GM10248 (cell line): ENCODE measurements at regions not wholly inside any gene's neighbourhood (a gene's known extent, or its start where the extent isn't known, plus 50 kb on each side); places are given as distances from the start of the nearest gene placed in this dataset.

ENCODE experiments used
- CTCF ChIA-PET: fragments of 300-600 bp; sonication (Branson Sonifier 250); formaldehyde crosslinking; extraction: SDS; loops from one replicate; lab custom pipeline; 2021; ENCODE audit warnings: antibody characterized with exemption; lab: Yijun Ruan, JAX
- POLR2A ChIA-PET: fragments of 350-650 bp; sonication (Branson Sonifier 250); formaldehyde crosslinking; extraction: SDS; loops from one replicate; lab custom pipeline; 2020; ENCODE audit warnings: antibody characterized with exemption; lab: Yijun Ruan, JAX
- DNase-seq: peaks from one replicate; pipeline ENCODE4 v3.0.0; 2012; ENCODE audit errors: extremely low spot score
- TF ChIP-seq, protein P1 (sequence below): IDR thresholded peaks from 2 replicates; pipeline ENCODE4 v1.5.1; 2012; ENCODE audit warnings: mild to moderate bottlenecking, low read depth; ENCODE audit errors: extremely low read depth, missing control alignments, control extremely low read depth

DNA sequence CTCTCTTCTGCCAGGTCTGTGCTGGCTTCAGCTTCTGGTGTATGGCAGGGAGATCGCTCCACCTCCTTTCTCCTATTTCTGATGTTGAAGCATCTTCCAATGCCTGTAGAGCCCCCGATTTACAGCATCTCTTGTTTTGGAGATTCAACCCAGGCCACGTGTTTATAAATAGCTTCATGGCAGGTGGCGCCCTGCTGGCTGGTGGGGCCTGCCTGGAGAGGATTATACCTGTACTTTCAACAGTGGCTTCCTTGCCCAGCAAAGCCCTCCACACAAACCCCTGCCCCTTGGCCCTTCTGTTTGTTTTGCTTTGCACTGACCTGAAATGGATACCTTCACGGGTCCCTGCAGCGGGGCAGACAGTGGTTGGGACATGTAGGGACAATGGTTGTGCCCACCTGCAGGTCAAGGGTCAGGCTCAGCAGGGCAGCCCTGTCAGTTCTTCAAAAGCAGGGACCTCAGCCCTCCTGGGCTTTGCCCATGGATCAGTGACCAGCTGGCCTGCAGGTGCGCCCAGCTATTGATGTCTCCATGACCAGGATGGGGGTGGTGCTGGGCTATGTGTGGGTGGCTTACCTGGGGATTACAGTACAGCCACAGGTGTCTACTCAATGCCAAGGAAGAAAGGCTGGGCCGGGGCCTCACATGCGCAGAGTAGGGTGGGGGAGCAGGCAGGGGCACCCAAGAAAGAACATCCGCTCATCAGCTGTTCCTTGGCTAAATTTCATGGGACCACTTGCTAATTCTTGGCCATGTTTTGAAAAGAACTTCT lies 112.7 kb upstream of the PRR23C start:
- POLR2A ChIA-PET, result no interaction called here
- no peak for DNase-seq
- CTCF ChIA-PET, result interaction anchor here (1.7 to 1.9 kb wide), 2 partner anchors 27 to 46 kb away, joined by 4 to 5 read pairs; no protein-coding TSS in a partner anchor
- TF ChIP-seq, protein P1, sequence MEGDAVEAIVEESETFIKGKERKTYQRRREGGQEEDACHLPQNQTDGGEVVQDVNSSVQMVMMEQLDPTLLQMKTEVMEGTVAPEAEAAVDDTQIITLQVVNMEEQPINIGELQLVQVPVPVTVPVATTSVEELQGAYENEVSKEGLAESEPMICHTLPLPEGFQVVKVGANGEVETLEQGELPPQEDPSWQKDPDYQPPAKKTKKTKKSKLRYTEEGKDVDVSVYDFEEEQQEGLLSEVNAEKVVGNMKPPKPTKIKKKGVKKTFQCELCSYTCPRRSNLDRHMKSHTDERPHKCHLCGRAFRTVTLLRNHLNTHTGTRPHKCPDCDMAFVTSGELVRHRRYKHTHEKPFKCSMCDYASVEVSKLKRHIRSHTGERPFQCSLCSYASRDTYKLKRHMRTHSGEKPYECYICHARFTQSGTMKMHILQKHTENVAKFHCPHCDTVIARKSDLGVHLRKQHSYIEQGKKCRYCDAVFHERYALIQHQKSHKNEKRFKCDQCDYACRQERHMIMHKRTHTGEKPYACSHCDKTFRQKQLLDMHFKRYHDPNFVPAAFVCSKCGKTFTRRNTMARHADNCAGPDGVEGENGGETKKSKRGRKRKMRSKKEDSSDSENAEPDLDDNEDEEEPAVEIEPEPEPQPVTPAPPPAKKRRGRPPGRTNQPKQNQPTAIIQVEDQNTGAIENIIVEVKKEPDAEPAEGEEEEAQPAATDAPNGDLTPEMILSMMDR, result no peak

DNA sequence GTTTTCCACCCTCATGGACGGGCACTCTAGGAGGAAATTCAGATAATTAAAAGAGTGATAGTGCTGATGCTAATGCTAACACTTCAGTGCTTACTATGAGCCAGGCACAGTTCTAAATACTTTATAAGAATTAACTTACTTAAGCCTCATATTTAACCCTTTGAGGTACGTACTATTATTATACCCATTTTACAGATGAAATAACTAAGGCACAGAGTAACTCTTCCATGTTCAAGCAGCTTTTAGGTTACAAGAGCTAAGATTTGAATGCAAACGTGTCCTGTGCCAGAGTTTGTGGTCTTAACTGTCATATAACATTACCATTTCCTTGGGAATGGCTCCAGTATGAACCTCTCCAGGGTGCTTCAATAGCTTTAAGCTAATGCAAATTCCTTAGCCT lies 114.7 kb upstream of the PRR23C start:
- POLR2A ChIA-PET, result no interaction called here
- DNase-seq, result no peak
- TF ChIP-seq, protein P1, result no peak
- CTCF ChIA-PET, result interaction anchor here (1.9 kb wide), 1 partner anchor 25 kb away, joined by 4 read pairs; no protein-coding TSS in a partner anchor

DNA sequence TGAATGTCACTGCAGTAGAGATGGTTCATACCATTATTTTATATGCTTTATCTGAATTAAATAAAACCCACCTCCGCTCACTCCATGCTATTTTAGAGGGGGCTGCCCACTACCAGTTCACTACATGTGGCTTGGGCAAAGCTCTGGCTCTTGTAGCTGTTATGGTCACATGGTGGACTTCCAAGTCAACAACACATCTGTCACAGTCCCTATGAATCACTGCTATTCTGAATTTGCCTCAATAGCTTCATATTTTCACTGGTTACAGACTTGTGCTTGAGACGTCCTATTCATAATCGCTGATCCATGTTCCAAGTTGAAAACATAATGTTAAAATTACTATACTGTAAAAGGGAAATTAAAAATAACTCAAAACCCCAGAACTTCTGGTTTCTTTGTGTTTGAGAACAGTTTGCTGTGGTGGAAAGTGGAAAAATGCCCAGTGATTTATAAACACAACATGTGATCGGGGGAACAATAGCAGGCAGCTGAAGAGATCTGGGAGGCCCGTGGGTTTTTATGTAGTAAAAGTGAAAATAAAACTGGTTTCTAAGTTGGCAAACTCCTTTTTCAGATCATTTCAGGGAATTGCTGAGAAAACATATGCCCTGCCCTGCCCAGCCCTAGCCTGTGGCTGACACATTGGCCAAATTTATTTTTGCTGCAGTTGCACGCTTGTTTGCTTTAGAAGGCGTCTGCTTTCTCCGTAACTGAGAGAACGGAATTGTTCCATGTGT lies 128.8 kb upstream of the PRR23C start:
- no peak for DNase-seq
- TF ChIP-seq, protein P1, result no peak
- CTCF ChIA-PET, result interaction anchor here (1.8 kb wide), 1 partner anchor 12 kb away, joined by 4 read pairs; no protein-coding TSS in a partner anchor
- POLR2A ChIA-PET, result no interaction called here

DNA sequence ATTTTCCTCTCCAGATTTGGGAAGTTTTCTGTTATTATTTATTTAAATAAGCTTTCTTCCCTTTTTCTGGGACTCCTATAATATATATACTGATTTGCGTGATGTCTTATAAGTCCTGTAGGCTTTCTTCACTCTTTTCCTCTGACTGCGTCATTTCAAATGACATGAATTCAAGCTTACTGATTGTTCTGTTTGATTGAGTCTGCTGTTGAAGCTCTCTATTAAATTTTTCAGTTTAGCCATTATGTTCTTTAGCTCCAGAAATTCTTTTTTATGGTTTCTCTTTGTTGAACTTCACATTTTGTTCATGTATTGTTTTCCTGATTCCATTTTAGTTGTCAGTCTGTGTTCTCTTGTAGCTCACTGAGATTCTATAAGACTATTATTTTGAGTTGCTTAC lies 135.8 kb upstream of the PRR23C start:
- ChIA-PET CTCF (no interaction called here), POLR2A (no interaction called here)
- TF ChIP-seq, protein P1, result no peak

DNA sequence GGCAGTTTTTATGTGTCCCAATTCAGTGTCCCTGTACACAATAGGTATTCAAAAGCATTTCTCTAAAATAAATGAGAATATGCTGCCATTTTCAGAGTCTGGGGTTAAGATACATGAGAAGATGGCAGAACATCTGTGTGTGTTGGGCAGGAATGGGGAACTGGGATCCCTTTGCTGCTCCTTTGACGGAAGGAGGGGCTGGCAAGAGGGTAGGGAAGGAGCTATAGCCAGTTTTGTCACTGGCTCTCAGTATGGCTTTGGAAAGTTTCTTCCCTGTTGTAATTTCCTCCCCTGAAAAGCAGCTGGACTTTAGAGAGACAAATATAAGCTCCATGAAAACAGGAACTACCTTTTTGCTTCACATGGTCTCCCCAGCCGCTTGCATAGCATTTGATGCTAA lies 137.5 kb upstream of the PRR23C start:
- ChIA-PET CTCF (interaction anchor here (0.8 to 1.1 kb wide), 3 partner anchors 15 to 267 kb away, joined by 3 to 4 read pairs (median 3); no protein-coding TSS in a partner anchor), POLR2A (no interaction called here)
- no peak for DNase-seq
- TF ChIP-seq, protein P1, result no peak

More for the DNA sequence above, 135.8 kb upstream of the PRR23C start:
- no peak for DNase-seq

DNA sequence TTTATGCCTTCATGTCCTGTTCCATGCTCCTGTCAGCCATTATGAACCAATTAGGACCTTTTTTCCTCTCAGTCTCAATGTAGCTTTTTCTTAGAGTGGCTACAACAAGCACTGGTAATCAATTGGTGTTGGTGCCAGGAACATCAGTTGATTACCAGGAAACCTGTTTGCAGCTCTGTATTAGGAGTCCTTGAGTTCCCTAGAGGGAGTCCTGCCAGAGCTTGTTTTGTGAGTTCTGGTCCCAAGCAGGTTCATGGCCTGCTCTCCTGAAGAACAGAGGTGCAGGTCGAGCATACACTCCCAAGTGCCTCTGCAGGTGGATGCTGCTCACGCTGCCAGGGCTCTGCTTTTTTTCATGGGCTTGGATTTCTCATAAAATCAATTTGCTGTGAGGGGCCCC lies 137.9 kb upstream of the PRR23C start:
- ChIA-PET CTCF (interaction anchor here (1.0 to 1.1 kb wide), 2 partner anchors 24 to 267 kb away, joined by 3 to 4 read pairs; no protein-coding TSS in a partner anchor), POLR2A (no interaction called here)

More for the DNA sequence above, 137.9 kb upstream of the PRR23C start:
- TF ChIP-seq, protein P1, result no peak
- DNase-seq, result no peak
